ENCODE measurements at regions not wholly inside any gene's neighbourhood (a gene's known extent, or its start where the extent isn't known, plus 50 kb on each side); places are given as distances from the start of the nearest gene placed in this dataset.
A peak's percentile ranks its signal among the peaks of the same experiment; 100 is the strongest.

DNA sequence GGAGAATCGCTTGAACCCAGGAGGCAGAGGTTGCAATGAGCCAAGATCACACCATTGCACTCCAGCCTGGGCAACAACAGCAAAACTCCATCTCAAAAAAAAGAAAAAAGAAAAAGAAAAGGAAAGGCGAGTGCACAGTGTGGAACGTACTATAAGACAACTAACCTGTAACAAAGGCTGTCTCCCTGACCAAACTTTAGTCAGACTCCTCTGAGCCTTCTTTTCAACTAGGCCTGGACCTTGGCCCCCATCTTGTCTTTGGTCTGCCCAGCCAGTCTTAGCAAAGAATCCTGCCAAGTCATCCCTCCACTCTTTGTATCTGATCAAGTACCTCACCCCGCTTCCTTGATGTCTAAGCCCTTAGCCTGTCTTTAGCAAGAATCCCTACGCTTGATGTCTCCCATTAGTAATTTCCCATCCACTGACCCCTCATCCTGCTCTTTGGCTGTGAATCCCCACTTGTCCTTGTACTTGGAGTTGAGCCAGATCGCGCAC, 68.9 kb upstream of the KDM7A start:
- H3K36me3 Mint-ChIP-seq (ENCODE audit: low read depth): no peaks in the 10 kb centered on the region
- H3K9me3 Mint-ChIP-seq: no peaks in the 10 kb centered on the region
- H3K4me3 Mint-ChIP-seq: no peak overlapping the region
- no peak for DNase-seq
- peaks cover 16% of the 10 kb centered on the region for H3K4me1 Mint-ChIP-seq
- H3K27me3 Mint-ChIP-seq (ENCODE audit: low read depth, poor library complexity): peaks cover 3% of the 10 kb centered on the region
- TF ChIP-seq, protein P1, sequence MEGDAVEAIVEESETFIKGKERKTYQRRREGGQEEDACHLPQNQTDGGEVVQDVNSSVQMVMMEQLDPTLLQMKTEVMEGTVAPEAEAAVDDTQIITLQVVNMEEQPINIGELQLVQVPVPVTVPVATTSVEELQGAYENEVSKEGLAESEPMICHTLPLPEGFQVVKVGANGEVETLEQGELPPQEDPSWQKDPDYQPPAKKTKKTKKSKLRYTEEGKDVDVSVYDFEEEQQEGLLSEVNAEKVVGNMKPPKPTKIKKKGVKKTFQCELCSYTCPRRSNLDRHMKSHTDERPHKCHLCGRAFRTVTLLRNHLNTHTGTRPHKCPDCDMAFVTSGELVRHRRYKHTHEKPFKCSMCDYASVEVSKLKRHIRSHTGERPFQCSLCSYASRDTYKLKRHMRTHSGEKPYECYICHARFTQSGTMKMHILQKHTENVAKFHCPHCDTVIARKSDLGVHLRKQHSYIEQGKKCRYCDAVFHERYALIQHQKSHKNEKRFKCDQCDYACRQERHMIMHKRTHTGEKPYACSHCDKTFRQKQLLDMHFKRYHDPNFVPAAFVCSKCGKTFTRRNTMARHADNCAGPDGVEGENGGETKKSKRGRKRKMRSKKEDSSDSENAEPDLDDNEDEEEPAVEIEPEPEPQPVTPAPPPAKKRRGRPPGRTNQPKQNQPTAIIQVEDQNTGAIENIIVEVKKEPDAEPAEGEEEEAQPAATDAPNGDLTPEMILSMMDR (IDR thresholded peaks at IDR 0.05): no peak
- H3K27ac Mint-ChIP-seq: no peak overlapping the region

DNA sequence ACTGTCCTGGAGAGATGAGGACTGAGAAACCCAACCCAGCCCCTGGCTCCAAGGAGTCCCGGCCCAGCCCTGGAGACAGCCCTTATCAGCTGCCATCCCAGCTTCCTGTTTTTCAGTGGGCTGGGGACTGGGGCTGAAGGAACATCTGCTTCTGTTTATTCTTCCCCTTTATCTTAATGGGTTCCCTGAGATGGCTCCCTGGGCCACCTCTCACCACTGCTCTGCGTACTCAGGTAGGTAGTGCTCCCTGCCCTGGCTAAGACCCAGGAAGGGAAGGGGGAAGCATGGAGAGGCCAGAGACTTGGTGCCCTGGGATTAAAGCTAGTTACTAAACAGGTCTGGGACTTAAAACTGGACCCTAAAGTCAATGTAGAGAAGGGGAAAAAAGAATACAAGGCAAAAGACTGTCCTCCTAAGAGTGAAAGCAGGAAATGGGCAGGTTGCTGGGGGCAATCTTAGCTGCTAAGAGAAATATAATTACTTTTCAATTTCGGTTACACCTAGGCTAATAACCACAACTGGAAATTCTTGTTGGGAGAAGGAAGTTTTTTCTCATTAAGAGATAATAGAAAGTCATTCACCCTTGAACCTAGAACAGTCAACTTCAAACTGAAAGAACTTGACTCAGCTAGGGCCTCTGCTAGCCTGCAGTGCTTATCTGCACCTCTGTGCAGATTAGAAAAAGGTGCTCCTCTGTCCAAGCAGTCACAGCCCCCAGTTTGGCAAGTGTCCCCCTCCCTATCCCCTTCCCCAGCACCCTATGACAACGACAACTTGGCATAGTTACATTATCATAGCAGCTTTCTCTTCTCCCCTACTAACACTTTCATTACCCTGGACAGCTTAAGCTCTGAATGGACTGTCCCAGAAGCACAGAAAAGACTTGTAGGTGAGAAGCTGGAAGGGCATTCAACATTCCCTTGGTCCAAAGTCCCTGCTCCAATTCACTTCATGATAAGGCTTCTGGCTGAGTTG, 65.6 kb upstream of the KDM7A start:
- H3K36me3 Mint-ChIP-seq (ENCODE audit: low read depth): no peaks in the 10 kb centered on the region
- H3K9me3 Mint-ChIP-seq: no peaks in the 10 kb centered on the region
- no peaks in the 10 kb centered on the region for H3K27me3 Mint-ChIP-seq (ENCODE audit: low read depth, poor library complexity)
- DNase-seq: no peak
- TF ChIP-seq, protein P1 (IDR thresholded peaks at IDR 0.05): no peak
- no peak overlapping the region for H3K4me3 Mint-ChIP-seq
- H3K27ac Mint-ChIP-seq: peak overlapping the region; percentile 61
- H3K4me1 Mint-ChIP-seq: peaks cover 10% of the 10 kb centered on the region

DNA sequence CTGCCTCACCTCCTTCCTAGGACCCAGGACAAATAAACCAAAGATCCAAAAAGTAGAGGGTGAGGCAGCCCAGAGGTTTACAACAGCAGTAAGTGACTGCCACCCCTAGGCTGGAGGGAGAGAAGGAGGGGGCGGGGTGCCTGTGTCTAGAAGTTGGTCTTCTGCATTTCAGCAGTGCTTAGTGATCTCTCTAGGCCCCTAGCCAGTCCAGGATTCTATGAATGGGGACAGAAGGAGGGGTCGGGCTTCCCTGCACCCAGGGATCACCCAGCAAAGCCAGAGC, 62.8 kb upstream of the KDM7A start:
- TF ChIP-seq, protein P1 (IDR thresholded peaks at IDR 0.05): no peak
- Mint-ChIP-seq H3K4me1 (peaks cover 16% of the 10 kb centered on the region), H3K27ac (no peak overlapping the region), H3K36me3 (ENCODE audit: low read depth) (no peaks in the 10 kb centered on the region), H3K27me3 (ENCODE audit: low read depth, poor library complexity) (peaks cover 2% of the 10 kb centered on the region), H3K4me3 (no peak overlapping the region), H3K9me3 (no peaks in the 10 kb centered on the region)
- DNase-seq: no peak

- peaks cover 2% of the 10 kb centered on the region for H3K27me3 Mint-ChIP-seq (ENCODE audit: low read depth, poor library complexity)
- H3K27ac Mint-ChIP-seq: no peak overlapping the region
- DNase-seq: no peak
- no peaks in the 10 kb centered on the region for H3K36me3 Mint-ChIP-seq (ENCODE audit: low read depth)
- TF ChIP-seq, protein P1 (IDR thresholded peaks at IDR 0.05): no peak
- no peak overlapping the region for H3K4me3 Mint-ChIP-seq
- H3K4me1 Mint-ChIP-seq: peaks cover 16% of the 10 kb centered on the region
- no peaks in the 10 kb centered on the region for H3K9me3 Mint-ChIP-seq
Observed at GRCh38 chr7:140238778-140239652, 62.2 kb upstream of the KDM7A start.

GRCh38 chr7:140237390-140237789, 60.6 kb upstream of the KDM7A start:
- DNase-seq: no peak
- Mint-ChIP-seq H3K27me3 (ENCODE audit: low read depth, poor library complexity) (peaks cover 2% of the 10 kb centered on the region), H3K9me3 (no peaks in the 10 kb centered on the region), H3K4me3 (no peak overlapping the region), H3K36me3 (ENCODE audit: low read depth) (no peaks in the 10 kb centered on the region), H3K4me1 (peaks cover 14% of the 10 kb centered on the region), H3K27ac (no peak overlapping the region)
- TF ChIP-seq, protein P1 (IDR thresholded peaks at IDR 0.05): no peak

All from nephron progenitor cell (in vitro differentiated cells).